Adrenal gland (tissue), 5 donors: ENCODE measurements at regions not wholly inside any gene's neighbourhood (a gene's known extent, or its start where the extent isn't known, plus 50 kb on each side); places are given as distances from the start of the nearest gene placed in this dataset.

ENCODE experiments used
- CTCF ChIP-seq, 6 experiments: fragments of 450-650 bp in 4 of 6; fragments of 200-600 bp in 2 of 6; sonication (generic) in 1 of 6; IDR thresholded peaks; 1 replicate in 5 of 6; 2 replicates in 1 of 6; pipeline versions ENCODE4 v1.5.1 to v1.8.0; 2016 to 2021; ENCODE audit warnings: antibody characterized with exemption in 6 of 6, mild to moderate bottlenecking in 2 of 6, moderate library complexity in 1 of 6
- POLR2A ChIP-seq, 2 donors: fragments of 450-650 bp; IDR thresholded peaks; one replicate each; pipeline ENCODE4 v1.6.1; 2017; ENCODE audit warnings: antibody characterized with exemption in 2 of 2, mild to moderate bottlenecking in 2 of 2, moderate library complexity in 1 of 2
- donor health status: DM: no; HTN: no; CAD: no.

- TF ChIP-seq CTCF (IDR thresholded peaks at IDR 0.05): no peak
- no peak for TF ChIP-seq POLR2A (IDR thresholded peaks at IDR 0.05)
Measured at GRCh38 chr17:73826181-73826871, 182.1 kb upstream of the SDK2 start.
